ENCODE measurements at regions not wholly inside any gene's neighbourhood (a gene's known extent, or its start where the extent isn't known, plus 50 kb on each side); places are given as distances from the start of the nearest gene placed in this dataset.

DNA sequence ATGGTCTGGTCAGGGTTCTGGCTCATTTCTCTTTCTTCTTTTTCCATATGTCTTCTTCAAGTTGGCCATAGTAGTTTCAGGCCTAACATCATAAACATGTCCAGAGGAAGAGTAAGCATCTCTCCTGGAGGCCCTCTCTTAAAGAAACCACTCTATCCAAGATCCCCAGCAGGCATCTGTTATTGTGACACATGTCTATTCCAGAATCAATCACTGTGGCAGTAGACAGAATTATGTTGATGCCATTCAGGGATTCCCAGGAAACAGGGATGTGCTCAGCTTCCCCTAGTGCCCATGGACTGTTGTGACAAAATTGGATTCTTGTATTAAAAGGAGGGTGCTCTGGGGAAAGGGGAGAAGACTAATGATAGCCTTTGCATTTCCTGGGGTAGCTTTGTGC, 224.0 kb downstream of the HNRNPD start:
- no peak for DNase-seq
- intact Hi-C loops (cut with micrococcal nuclease) = no loop called here
- Histone ChIP-seq H3K4me1 (ENCODE audit: control insufficient read depth, insufficient read depth, low read length) (no peaks in the 10 kb centered on the region), H3K27ac (ENCODE audit: low read length) (no peak overlapping the region), H3K9me3 (ENCODE audit: control insufficient read depth, insufficient read depth, low read length) (no peaks in the 10 kb centered on the region), H3K4me3 (ENCODE audit: low read length) (no peak overlapping the region), H3K36me3 (ENCODE audit: control insufficient read depth, insufficient read depth, low read length) (no peaks in the 10 kb centered on the region), H3K27me3 (ENCODE audit: control insufficient read depth, insufficient read depth, low read length) (no peaks in the 10 kb centered on the region)
- TF ChIP-seq, protein P1, sequence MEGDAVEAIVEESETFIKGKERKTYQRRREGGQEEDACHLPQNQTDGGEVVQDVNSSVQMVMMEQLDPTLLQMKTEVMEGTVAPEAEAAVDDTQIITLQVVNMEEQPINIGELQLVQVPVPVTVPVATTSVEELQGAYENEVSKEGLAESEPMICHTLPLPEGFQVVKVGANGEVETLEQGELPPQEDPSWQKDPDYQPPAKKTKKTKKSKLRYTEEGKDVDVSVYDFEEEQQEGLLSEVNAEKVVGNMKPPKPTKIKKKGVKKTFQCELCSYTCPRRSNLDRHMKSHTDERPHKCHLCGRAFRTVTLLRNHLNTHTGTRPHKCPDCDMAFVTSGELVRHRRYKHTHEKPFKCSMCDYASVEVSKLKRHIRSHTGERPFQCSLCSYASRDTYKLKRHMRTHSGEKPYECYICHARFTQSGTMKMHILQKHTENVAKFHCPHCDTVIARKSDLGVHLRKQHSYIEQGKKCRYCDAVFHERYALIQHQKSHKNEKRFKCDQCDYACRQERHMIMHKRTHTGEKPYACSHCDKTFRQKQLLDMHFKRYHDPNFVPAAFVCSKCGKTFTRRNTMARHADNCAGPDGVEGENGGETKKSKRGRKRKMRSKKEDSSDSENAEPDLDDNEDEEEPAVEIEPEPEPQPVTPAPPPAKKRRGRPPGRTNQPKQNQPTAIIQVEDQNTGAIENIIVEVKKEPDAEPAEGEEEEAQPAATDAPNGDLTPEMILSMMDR (IDR thresholded peaks at IDR 0.05) = no peak
- Mint-ChIP-seq H3K4me1 (no peaks in the 10 kb centered on the region), H3K27ac (no peak overlapping the region), H3K4me3 (no peak overlapping the region), H3K9me3 (peaks cover 4 to 6% of the 10 kb centered on the region in 2 donors), H3K27me3 (ENCODE audit: low read depth in 2 of 2) (peaks cover 0 to 10% of the 10 kb centered on the region in 2 donors), H3K36me3 (peaks cover 6% of the 10 kb centered on the region)
- no peak for ATAC-seq

DNA sequence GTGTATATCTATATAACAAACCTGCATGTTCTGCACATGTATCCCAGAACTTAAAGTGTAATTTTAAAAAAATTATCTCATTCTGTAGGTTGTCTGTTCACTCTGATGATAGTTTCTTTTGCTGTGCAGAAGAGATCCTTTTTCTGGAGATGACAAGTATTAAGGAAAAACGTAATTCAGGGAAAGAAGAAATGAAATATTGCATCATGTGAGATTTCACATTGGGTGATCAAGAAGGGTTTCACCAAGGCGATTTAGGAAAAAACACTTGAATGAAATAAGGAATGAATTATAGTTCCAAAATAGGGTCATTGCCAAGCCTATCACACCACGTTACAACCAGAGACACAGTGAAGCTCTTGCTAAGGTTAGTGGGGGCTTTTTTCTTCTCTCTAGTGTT, 227.9 kb downstream of the HNRNPD start:
- Mint-ChIP-seq H3K36me3 (no peaks in the 10 kb centered on the region), H3K27me3 (ENCODE audit: low read depth in 2 of 2) (no peaks in the 10 kb centered on the region), H3K4me1 (no peaks in the 10 kb centered on the region), H3K9me3 (no peaks in the 10 kb centered on the region), H3K27ac (no peak overlapping the region), H3K4me3 (no peak overlapping the region)
- H3K27me3 ChIP-seq (ENCODE audit: control insufficient read depth, insufficient read depth, low read length) = no peaks in the 10 kb centered on the region
- intact Hi-C loops (cut with micrococcal nuclease) = no loop called here
- ATAC-seq (no peak), DNase-seq (no peak)
- H3K4me1 ChIP-seq (ENCODE audit: control insufficient read depth, insufficient read depth, low read length) = no peaks in the 10 kb centered on the region
- TF ChIP-seq, protein P1 (IDR thresholded peaks at IDR 0.05) = no peak
- no peak overlapping the region for H3K27ac ChIP-seq (ENCODE audit: low read length)
- H3K36me3 ChIP-seq (ENCODE audit: control insufficient read depth, insufficient read depth, low read length) = no peaks in the 10 kb centered on the region
- no peak overlapping the region for H3K4me3 ChIP-seq (ENCODE audit: low read length)
- H3K9me3 ChIP-seq (ENCODE audit: control insufficient read depth, insufficient read depth, low read length) = no peaks in the 10 kb centered on the region
- WGBS (ENCODE audit: insufficient coverage) = 94% methylated on average over 2 of the region's 3 CpGs

DNA sequence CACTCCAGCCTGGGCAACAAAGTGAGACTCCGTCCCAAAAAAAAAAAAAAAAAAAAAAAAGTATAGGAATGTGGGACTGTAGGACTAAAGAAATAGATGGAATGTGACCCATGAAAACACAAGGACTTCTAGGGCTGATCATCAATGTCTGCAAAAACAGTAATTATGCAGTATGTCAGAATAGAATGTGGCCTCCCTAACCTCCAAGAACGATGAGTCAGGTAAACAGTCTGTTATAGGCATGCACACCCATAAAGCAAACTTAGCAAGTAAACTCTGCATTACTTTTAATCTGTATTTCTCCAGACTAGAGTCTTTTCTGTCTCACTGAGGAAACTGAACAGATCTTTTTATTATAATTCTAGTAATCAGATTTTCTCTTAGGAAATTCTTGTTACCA, 233.4 kb downstream of the HNRNPD start:
- no peak overlapping the region for H3K27ac ChIP-seq (ENCODE audit: low read length)
- ATAC-seq (no peak), DNase-seq (no peak)
- H3K4me1 Mint-ChIP-seq = peaks cover 8 to 9% of the 10 kb centered on the region in 2 donors
- WGBS (ENCODE audit: insufficient coverage) = 88% methylated on average over 1 of the region's 2 CpGs
- TF ChIP-seq, protein P1 (IDR thresholded peaks at IDR 0.05) = no peak
- no peak overlapping the region for H3K4me3 ChIP-seq (ENCODE audit: low read length)
- H3K4me3 Mint-ChIP-seq = no peak overlapping the region
- no peaks in the 10 kb centered on the region for H3K36me3 ChIP-seq (ENCODE audit: control insufficient read depth, insufficient read depth, low read length)
- H3K27me3 Mint-ChIP-seq (ENCODE audit: low read depth in 2 of 2) = no peaks in the 10 kb centered on the region
- no peaks in the 10 kb centered on the region for H3K9me3 ChIP-seq (ENCODE audit: control insufficient read depth, insufficient read depth, low read length)
- intact Hi-C loops (cut with micrococcal nuclease) = no loop called here
- no peak overlapping the region for H3K27ac Mint-ChIP-seq
- H3K9me3 Mint-ChIP-seq = no peaks in the 10 kb centered on the region
- no peaks in the 10 kb centered on the region for H3K36me3 Mint-ChIP-seq
- no peaks in the 10 kb centered on the region for H3K4me1 ChIP-seq (ENCODE audit: control insufficient read depth, insufficient read depth, low read length)
- H3K27me3 ChIP-seq (ENCODE audit: control insufficient read depth, insufficient read depth, low read length) = no peaks in the 10 kb centered on the region

DNA sequence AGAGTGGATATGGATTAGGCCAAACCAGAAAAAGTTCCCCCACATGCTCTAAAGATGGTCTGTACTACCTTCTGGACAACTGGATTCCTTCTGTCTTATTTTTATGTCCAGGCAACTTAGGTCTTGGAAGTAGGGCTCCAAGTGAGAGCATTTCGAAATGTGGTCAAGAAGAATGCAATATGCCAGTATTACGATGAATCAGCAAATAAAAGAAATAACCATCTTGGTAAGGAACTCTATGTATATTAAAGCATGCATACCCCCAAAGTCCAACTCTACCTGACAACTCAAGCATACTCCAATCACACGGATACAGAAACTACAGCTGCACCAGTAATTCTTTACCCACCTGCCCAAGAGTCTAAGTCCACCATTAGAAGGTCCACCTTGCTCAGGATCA, 234.5 kb downstream of the HNRNPD start:
- DNase-seq (no peak), ATAC-seq (no peak)
- Histone ChIP-seq H3K36me3 (ENCODE audit: control insufficient read depth, insufficient read depth, low read length) (no peaks in the 10 kb centered on the region), H3K27me3 (ENCODE audit: control insufficient read depth, insufficient read depth, low read length) (no peaks in the 10 kb centered on the region), H3K4me1 (ENCODE audit: control insufficient read depth, insufficient read depth, low read length) (no peaks in the 10 kb centered on the region), H3K4me3 (ENCODE audit: low read length) (no peak overlapping the region), H3K9me3 (ENCODE audit: control insufficient read depth, insufficient read depth, low read length) (no peaks in the 10 kb centered on the region), H3K27ac (ENCODE audit: low read length) (no peak overlapping the region)
- Mint-ChIP-seq H3K4me3 (no peak overlapping the region), H3K36me3 (no peaks in the 10 kb centered on the region), H3K27ac (no peak overlapping the region), H3K27me3 (ENCODE audit: low read depth in 2 of 2) (no peaks in the 10 kb centered on the region), H3K4me1 (peaks cover 8 to 9% of the 10 kb centered on the region in 2 donors), H3K9me3 (no peaks in the 10 kb centered on the region)
- intact Hi-C loops (cut with micrococcal nuclease) = no loop called here
- 85% methylated on average over 3 of the region's 3 CpGs for WGBS (ENCODE audit: insufficient coverage)
- TF ChIP-seq, protein P1 (IDR thresholded peaks at IDR 0.05) = no peak

Data from natural killer cell (primary cell).